Neuronal stem cell (in vitro differentiated cells): ENCODE measurements at regions not wholly inside any gene's neighbourhood (a gene's known extent, or its start where the extent isn't known, plus 50 kb on each side); places are given as distances from the start of the nearest gene placed in this dataset.
"Not testable (repeated sequence)": the region's sequence is repeated elsewhere in the genome, so short reads cannot be mapped to it uniquely, and the experiment has no call there.

ENCODE experiments used
- DNase-seq: peaks from one replicate; pipeline ENCODE4 v3.0.0-alpha.2; 2013; ENCODE audit warnings: low spot score
- H2AFZ ChIP-seq: one replicate; pipeline ENCODE4 v1.6.1; 2013; ENCODE audit warnings: mild to moderate bottlenecking, low read length, inconsistent platforms
- H2AK5ac ChIP-seq: 2 replicates; pipeline ENCODE4 v1.6.1; 2013; ENCODE audit warnings: low read depth, mild to moderate bottlenecking, inconsistent platforms, low read length, moderate library complexity, mixed read lengths
- H2BK120ac ChIP-seq: 2 replicates; pipeline ENCODE4 v1.6.1; 2013; ENCODE audit warnings: low read depth, mild to moderate bottlenecking, inconsistent platforms, low read length, moderate library complexity, mixed read lengths
- H2BK12ac ChIP-seq: one replicate; pipeline ENCODE4 v1.6.1; 2013; ENCODE audit warnings: low read length, inconsistent platforms
- H2BK15ac ChIP-seq: 2 replicates; pipeline ENCODE4 v1.6.1; 2013; ENCODE audit warnings: mild to moderate bottlenecking, low read length, inconsistent platforms, mixed read lengths
- H2BK5ac ChIP-seq: one replicate; pipeline ENCODE4 v1.6.1; 2013; ENCODE audit warnings: inconsistent platforms, mild to moderate bottlenecking, low read length, moderate library complexity
- H3K14ac ChIP-seq: one replicate; pipeline ENCODE4 v1.6.1; 2013; ENCODE audit warnings: low read length, inconsistent platforms
- H3K18ac ChIP-seq: 2 replicates; pipeline ENCODE4 v1.6.1; 2013; ENCODE audit warnings: low read length, inconsistent platforms
- H3K23ac ChIP-seq: 2 replicates; pipeline ENCODE4 v1.6.1; 2013; ENCODE audit warnings: low read depth, mild to moderate bottlenecking, mixed read lengths, low read length, inconsistent platforms; ENCODE audit not compliant: poor library complexity
- H3K27ac ChIP-seq: replicated peaks from 3 replicates; pipeline ENCODE4 v1.5.1; 2013; ENCODE audit warnings: low read length, inconsistent platforms
- H3K27me3 ChIP-seq, 3 experiments: 2 replicates each; pipeline ENCODE4 v1.6.1; 2013; ENCODE audit warnings: low read length in 3 of 3, mild to moderate bottlenecking in 2 of 3, inconsistent platforms in 1 of 3, low read depth in 1 of 3, mixed read lengths in 1 of 3, moderate library complexity in 1 of 3; ENCODE audit not compliant: control insufficient read depth in 3 of 3, insufficient read depth in 3 of 3
- H3K36me3 ChIP-seq, 2 donors: replicated peaks in 1 of 2; 2 replicates each; pipeline ENCODE4 v1.6.1; 2013; ENCODE audit warnings: low read length in 2 of 2; ENCODE audit not compliant: control insufficient read depth in 2 of 2, insufficient read depth in 2 of 2
- H3K4ac ChIP-seq: 2 replicates; pipeline ENCODE4 v1.6.1; 2013; ENCODE audit warnings: inconsistent platforms, mild to moderate bottlenecking, low read length, moderate library complexity
- H3K4me1 ChIP-seq, 2 donors: 1 replicate in 1 of 2; 2 replicates in 1 of 2; pipeline ENCODE4 v1.6.1; 2013; ENCODE audit warnings: low read length in 2 of 2, low read depth in 1 of 2; ENCODE audit not compliant: control insufficient read depth in 2 of 2, insufficient read depth in 1 of 2
- H3K4me2 ChIP-seq: one replicate; pipeline ENCODE4 v1.6.1; 2013; ENCODE audit warnings: mild to moderate bottlenecking, low read length, inconsistent platforms; ENCODE audit not compliant: insufficient read depth, poor library complexity, severe bottlenecking
- H3K4me3 ChIP-seq, 2 donors: 2 replicates each; pipeline ENCODE4 v1.5.1; 2013; ENCODE audit warnings: low read length in 2 of 2, mild to moderate bottlenecking in 2 of 2, inconsistent platforms in 1 of 2, moderate library complexity in 1 of 2
- H3K79me1 ChIP-seq: one replicate; pipeline ENCODE4 v1.6.1; 2013; ENCODE audit warnings: low read depth, mild to moderate bottlenecking, inconsistent platforms, low read length, moderate library complexity
- H3K9ac ChIP-seq: one replicate; pipeline ENCODE4 v1.6.1; 2013; ENCODE audit warnings: mild to moderate bottlenecking, low read depth, low read length, inconsistent platforms; ENCODE audit not compliant: poor library complexity
- H3K9me3 ChIP-seq, 2 donors: replicated peaks in 1 of 2; 2 replicates each; pipeline versions ENCODE3 to v1.6.1; 2013; ENCODE audit warnings: low read length in 2 of 2, mild to moderate bottlenecking in 2 of 2, inconsistent platforms in 1 of 2, low read depth in 1 of 2, mixed read lengths in 1 of 2, moderate library complexity in 1 of 2; ENCODE audit not compliant: control insufficient read depth in 2 of 2, insufficient read depth in 1 of 2
- H4K8ac ChIP-seq: one replicate; pipeline ENCODE4 v1.6.1; 2013; ENCODE audit warnings: low read depth, mild to moderate bottlenecking, inconsistent platforms, low read length, moderate library complexity
- H4K91ac ChIP-seq: one replicate; pipeline ENCODE4 v1.6.1; 2013; ENCODE audit warnings: low read length, low read depth, mild to moderate bottlenecking, inconsistent platforms; ENCODE audit not compliant: poor library complexity
- WGBS, 2 donors: extraction: QIAGEN DNeasy Blood & Tissue Kit; methylation state at CpG; one replicate each; pipeline ENCODE4 v1.1.7; 2013; ENCODE audit warnings: missing lambda C conversion rate in 2 of 2, mixed read lengths in 1 of 2; ENCODE audit not compliant: insufficient read length in 2 of 2, insufficient replicate concordance in 1 of 2; ENCODE audit errors: extremely low coverage in 2 of 2; 5-methylcytosine and 5-hydroxymethylcytosine counted together

- not testable (repeated sequence) for H3K4me1 ChIP-seq, H3K18ac ChIP-seq, H4K91ac ChIP-seq, H3K14ac ChIP-seq, H2BK15ac ChIP-seq, H4K8ac ChIP-seq, H3K9me3 ChIP-seq, H3K4me2 ChIP-seq, H3K4ac ChIP-seq, DNase-seq, H3K36me3 ChIP-seq, H3K27me3 ChIP-seq, H3K4me3 ChIP-seq, H3K9ac ChIP-seq, H3K23ac ChIP-seq, H2BK12ac ChIP-seq, H2BK5ac ChIP-seq, H2BK120ac ChIP-seq, H3K79me1 ChIP-seq, H3K27ac ChIP-seq, H2AK5ac ChIP-seq, H2AFZ ChIP-seq
- WGBS, 2 donors, result no CpG with 5 or more reads among the region's 2 CpGs
Measured at GRCh38 chr2:131604652-131605051, 77.0 kb downstream of the CCDC74A start.

DNA sequence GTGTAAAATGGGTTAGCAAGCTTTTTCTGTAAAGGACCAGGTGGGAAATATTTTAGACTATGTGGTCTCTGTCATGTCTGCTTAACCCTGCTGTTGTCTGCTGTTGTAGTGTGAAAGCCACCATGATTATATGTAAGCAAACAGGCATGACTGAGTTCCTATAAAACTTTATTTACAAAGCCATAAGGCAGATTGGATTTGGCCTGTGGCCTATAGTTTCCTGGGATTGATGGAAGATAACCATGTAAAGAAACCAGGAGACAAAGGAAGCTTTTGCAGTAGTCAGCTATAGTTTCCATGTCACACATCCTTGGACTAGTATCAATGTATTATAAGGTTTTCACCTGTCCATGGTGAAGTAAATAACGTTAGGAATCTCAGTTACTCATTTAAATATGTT is 78.7 kb downstream of the CCDC74A start:
- not testable (repeated sequence) for H2BK12ac ChIP-seq, H3K9me3 ChIP-seq, H3K4me2 ChIP-seq, H2BK15ac ChIP-seq, H2BK5ac ChIP-seq, H2BK120ac ChIP-seq, H4K8ac ChIP-seq, H2AK5ac ChIP-seq, DNase-seq, H4K91ac ChIP-seq, H3K4me3 ChIP-seq, H3K27me3 ChIP-seq, H3K14ac ChIP-seq, H3K4me1 ChIP-seq, H3K18ac ChIP-seq, H3K9ac ChIP-seq, H3K23ac ChIP-seq, H3K4ac ChIP-seq, H3K36me3 ChIP-seq, H3K27ac ChIP-seq, H3K79me1 ChIP-seq, H2AFZ ChIP-seq
- no CpG with 5 or more reads among the region's 1 CpG for WGBS, 2 donors

DNA sequence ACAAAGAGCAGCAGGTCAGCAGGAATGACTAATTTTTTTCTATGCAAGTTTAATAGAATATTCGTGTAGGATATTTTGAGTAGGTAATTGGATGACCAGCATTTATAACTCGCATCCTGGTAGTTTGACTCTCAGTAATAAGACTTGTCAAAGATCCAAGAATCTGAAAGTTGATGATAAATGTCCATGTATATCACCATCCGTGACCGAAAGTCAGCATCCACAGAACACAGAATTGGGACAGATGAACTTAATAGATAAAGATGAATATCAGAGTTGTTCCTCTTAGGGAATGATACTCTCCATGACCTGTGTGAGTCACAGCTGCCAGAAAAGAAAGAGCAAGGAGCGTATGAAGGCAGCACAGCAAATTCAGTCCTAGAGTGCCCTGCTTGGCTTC is 79.4 kb downstream of the CCDC74A start:
- not testable (repeated sequence) for H2AFZ ChIP-seq, H2AK5ac ChIP-seq, H3K9me3 ChIP-seq, H3K4me1 ChIP-seq, H3K4ac ChIP-seq, H3K14ac ChIP-seq, H3K27ac ChIP-seq, H3K79me1 ChIP-seq, H3K18ac ChIP-seq, H4K8ac ChIP-seq, H4K91ac ChIP-seq, H2BK15ac ChIP-seq, H2BK120ac ChIP-seq, H3K23ac ChIP-seq, H3K9ac ChIP-seq, H3K4me2 ChIP-seq, H2BK5ac ChIP-seq, H3K36me3 ChIP-seq, H3K27me3 ChIP-seq, DNase-seq, H3K4me3 ChIP-seq, H2BK12ac ChIP-seq
- WGBS, 2 donors, result no CpG with 5 or more reads among the region's 5 CpGs

DNA sequence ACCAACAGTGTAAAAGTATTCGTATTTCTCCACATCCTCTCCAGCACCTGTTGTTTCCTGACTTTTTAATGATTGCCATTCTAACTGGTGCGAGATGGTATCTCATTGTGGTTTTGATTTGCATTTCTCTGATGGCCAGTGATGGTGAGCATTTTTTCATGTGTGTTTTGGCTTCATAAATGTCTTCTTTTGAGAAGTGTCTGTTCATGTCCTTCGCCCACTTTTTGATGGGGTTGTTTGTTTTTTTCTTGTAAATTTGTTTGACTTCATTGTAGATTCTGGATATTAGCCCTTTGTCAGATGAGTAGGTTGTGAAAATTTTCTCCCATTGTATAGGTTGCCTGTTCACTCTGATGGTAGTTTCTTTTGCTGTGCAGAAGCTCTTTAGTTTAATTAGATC is 86.9 kb downstream of the CCDC74A start:
- not testable (repeated sequence) for H2BK12ac ChIP-seq, H2BK120ac ChIP-seq, DNase-seq, H3K9me3 ChIP-seq, H3K27ac ChIP-seq, H3K79me1 ChIP-seq, H4K91ac ChIP-seq, H3K36me3 ChIP-seq, H2BK5ac ChIP-seq, H3K9ac ChIP-seq, H3K27me3 ChIP-seq, H3K4me2 ChIP-seq, H4K8ac ChIP-seq, H3K18ac ChIP-seq, H2AK5ac ChIP-seq, H3K4ac ChIP-seq, H3K23ac ChIP-seq, H3K4me3 ChIP-seq, H2AFZ ChIP-seq, H3K4me1 ChIP-seq, H3K14ac ChIP-seq, H2BK15ac ChIP-seq
- WGBS, 2 donors, result no CpG with 5 or more reads among the region's 3 CpGs
